T-helper 2 cell treated with Interferon-gamma antibody and Interleukin-4, amounts not matched to agents 5 μg/mL and 100 μg/mL, for 36 hours (primary cell): ENCODE measurements at regions not wholly inside any gene's neighbourhood (a gene's known extent, or its start where the extent isn't known, plus 50 kb on each side); places are given as distances from the start of the nearest gene placed in this dataset.

Experiments
- DNase-seq: peaks from one replicate; pipeline ENCODE4 v3.0.0; 2021; ENCODE audit warnings: low spot score
- H3K27ac Mint-ChIP-seq: one replicate; pipeline ENCODE4 v1.8.0; 2021; ENCODE audit warnings: mild to moderate bottlenecking, mixed read lengths
- H3K27me3 Mint-ChIP-seq: one replicate; pipeline ENCODE4 v1.8.0; 2021; ENCODE audit warnings: low read depth, mixed read lengths
- H3K36me3 Mint-ChIP-seq: one replicate; pipeline ENCODE4 v1.8.0; 2021; ENCODE audit warnings: low read depth, mixed read lengths
- H3K4me1 Mint-ChIP-seq: one replicate; pipeline ENCODE4 v1.8.0; 2021; ENCODE audit warnings: low read depth, mixed read lengths
- H3K4me3 Mint-ChIP-seq: one replicate; pipeline ENCODE4 v1.8.0; 2022; ENCODE audit warnings: mild to moderate bottlenecking, moderate library complexity, mixed read lengths
- H3K9me3 Mint-ChIP-seq: one replicate; pipeline ENCODE4 v1.8.0; 2021; ENCODE audit warnings: mixed read lengths

DNA sequence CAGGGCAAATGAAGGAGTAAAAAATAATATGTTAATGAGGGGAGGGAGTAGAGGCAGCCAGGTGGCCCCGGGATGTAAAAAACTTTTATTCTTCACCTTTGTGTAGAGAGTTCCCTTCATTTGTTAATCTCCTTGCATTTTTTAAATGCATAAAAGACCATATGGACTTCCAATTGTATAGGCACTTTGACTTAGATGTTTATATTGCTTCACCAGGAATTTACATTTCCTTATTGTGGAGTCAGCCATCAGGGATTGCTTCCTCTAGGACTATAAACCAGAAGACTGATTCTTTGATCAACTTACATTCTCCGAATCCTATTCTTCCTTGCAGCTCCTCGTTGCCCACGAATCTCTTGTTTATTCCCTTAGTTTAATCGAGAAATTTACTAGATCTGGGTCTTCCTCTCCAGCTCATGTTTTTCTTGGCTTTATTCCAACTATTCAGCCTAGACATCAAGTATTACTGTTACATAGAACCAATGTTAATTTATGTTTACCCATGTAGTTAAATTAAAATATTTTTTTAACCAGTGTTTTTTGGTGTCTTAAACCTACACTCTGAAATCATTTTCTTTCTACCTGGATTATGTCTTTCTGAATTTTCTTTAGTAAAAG is 1187.0 kb upstream of the SLC10A2 start:
- peaks cover 8% of the 10 kb centered on the region for H3K9me3 Mint-ChIP-seq
- no peak for DNase-seq
- no peak overlapping the region for H3K4me3 Mint-ChIP-seq
- no peak overlapping the region for H3K27ac Mint-ChIP-seq
- H3K27me3 Mint-ChIP-seq, result no peaks in the 10 kb centered on the region
- no peaks in the 10 kb centered on the region for H3K4me1 Mint-ChIP-seq
- no peaks in the 10 kb centered on the region for H3K36me3 Mint-ChIP-seq

DNA sequence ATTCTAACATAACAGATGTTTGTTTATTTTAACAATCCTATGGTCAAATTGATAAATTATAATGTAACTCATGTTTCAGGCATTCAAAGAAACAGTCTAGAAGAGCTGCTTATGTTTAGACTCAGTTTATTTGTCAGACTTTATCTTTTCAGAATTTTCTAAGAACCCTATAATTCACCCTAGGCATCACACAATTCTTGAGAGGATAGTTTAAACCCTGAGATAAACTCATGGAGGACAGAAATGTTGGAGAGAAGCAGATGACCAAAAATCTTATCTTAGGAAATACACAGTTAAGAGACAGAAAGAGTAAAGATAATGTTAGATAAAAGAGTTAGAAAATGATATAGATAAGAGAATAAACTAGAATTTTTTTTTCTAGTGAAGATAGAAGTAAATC is 1185.7 kb upstream of the SLC10A2 start:
- H3K27me3 Mint-ChIP-seq, result no peaks in the 10 kb centered on the region
- no peak overlapping the region for H3K4me3 Mint-ChIP-seq
- H3K27ac Mint-ChIP-seq, result no peak overlapping the region
- no peaks in the 10 kb centered on the region for H3K4me1 Mint-ChIP-seq
- peaks cover 5% of the 10 kb centered on the region for H3K9me3 Mint-ChIP-seq
- no peaks in the 10 kb centered on the region for H3K36me3 Mint-ChIP-seq
- DNase-seq, result no peak

DNA sequence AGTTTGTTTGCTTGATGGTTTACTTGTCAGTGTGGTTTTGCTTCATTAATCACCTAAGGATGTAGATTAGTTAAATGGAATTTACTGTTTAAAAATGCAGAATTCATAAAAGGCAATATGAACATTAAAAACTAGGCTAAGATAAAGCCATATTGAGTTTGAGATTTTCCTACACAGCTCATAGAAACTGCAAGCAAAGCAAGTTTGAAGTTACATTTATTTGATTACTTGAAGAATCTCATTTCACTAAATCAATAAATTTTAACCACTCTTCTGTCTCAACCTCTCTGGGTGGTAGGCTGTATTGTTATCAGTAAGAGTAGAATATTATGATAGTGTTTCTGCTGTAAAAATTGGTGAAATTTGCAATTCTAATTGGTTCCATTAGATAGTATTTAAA is 1180.7 kb upstream of the SLC10A2 start:
- Mint-ChIP-seq H3K4me1 (no peaks in the 10 kb centered on the region), H3K27me3 (no peaks in the 10 kb centered on the region), H3K27ac (no peak overlapping the region), H3K9me3 (no peaks in the 10 kb centered on the region), H3K36me3 (no peaks in the 10 kb centered on the region), H3K4me3 (no peak overlapping the region)
- no peak for DNase-seq

DNA sequence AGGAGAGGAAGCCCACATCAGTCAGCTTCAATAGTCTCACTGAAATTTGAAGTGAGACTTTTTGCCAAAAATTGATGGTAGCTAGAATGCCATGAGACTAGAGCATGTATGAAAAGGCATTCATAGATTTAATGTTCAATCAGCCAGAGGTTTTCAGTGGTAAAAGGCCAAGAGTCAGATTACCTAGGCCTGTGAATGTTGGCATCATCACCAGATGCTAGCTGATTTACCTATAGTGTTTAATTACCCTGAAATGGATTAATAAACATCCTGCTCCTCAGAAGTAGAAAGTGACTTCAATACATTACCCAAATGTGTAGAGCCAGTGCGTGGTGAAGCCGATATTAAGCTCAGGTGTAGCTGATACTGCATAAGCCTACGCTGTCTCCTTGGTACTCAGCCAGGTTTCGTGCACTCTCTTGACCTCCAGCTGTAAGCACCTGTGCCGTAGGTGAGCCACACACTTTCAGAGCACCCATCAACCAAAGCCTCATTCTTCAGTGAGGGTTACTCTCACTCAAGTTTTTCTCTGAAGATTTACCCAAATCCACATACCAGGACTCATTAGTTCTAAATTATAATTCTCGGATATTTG is 1140.3 kb upstream of the SLC10A2 start:
- no peaks in the 10 kb centered on the region for H3K27me3 Mint-ChIP-seq
- H3K36me3 Mint-ChIP-seq, result no peaks in the 10 kb centered on the region
- no peak for DNase-seq
- no peaks in the 10 kb centered on the region for H3K4me1 Mint-ChIP-seq
- H3K4me3 Mint-ChIP-seq, result no peak overlapping the region
- no peak overlapping the region for H3K27ac Mint-ChIP-seq
- H3K9me3 Mint-ChIP-seq, result peaks cover 19% of the 10 kb centered on the region

DNA sequence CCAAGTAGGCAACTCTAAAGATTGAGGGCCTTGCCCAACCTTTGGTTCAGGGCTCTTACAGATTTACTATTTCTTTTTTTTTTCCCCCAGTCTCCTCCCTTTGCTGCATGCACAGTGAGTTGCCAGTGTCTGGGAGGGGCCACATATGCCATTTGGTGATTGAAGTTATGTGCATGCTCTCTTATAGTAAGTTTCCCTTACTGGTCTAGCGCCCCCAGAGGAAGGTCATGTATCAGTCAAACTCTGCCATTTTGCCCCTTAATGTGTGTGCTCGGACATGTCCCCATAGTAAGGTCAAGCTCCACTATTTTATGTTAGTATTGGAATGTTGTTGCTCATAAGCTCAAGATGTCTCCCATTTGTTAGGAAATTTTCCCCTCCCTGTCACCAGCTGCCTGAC is 1138.0 kb upstream of the SLC10A2 start:
- H3K4me1 Mint-ChIP-seq, result no peaks in the 10 kb centered on the region
- H3K27ac Mint-ChIP-seq, result no peak overlapping the region
- H3K36me3 Mint-ChIP-seq, result no peaks in the 10 kb centered on the region

DNA sequence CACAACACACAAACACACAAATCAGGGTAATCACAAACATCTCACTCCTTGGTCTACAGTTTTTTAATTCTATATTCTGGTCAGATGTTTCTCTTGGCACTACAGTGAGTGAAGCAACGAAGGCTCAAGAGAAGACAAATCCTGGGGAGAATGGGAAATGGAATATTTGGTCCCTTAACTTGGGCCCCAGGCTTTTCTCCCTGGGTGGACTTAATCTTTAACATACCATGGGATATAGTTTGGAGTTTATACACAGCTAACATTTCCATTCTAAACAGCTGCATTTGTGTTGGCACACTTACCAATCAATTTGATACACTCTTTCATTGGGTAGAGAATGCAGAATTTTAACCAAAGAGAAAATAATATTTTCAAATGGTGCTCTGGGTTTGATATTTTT is 1132.6 kb upstream of the SLC10A2 start:
- no peak overlapping the region for H3K4me3 Mint-ChIP-seq
- DNase-seq, result no peak
- H3K9me3 Mint-ChIP-seq, result peaks cover 13% of the 10 kb centered on the region
- H3K4me1 Mint-ChIP-seq, result no peaks in the 10 kb centered on the region
- H3K27me3 Mint-ChIP-seq, result no peaks in the 10 kb centered on the region
- no peak overlapping the region for H3K27ac Mint-ChIP-seq
- no peaks in the 10 kb centered on the region for H3K36me3 Mint-ChIP-seq

More for the DNA sequence above, 1138.0 kb upstream of the SLC10A2 start:
- H3K4me3 Mint-ChIP-seq, result no peak overlapping the region
- H3K27me3 Mint-ChIP-seq, result no peaks in the 10 kb centered on the region
- H3K9me3 Mint-ChIP-seq, result peaks cover 19% of the 10 kb centered on the region
- no peak for DNase-seq

DNA sequence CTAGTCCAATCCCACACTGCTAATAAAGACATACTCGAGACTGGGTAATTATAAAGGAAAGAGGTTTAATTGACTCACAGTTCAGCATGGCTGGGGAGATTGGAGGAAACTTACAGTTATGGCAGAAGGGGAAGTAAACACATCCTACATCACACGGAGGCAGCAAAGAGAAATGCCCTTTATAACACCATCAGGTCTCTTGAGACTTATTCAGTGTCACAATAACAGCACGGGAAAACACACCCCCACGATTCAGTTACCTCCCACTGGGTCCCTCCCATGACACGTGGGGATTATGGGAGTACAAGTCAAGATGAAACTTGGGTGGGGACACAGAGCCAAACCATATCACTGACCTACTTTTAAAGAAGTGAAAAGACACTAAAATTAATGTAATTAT is 1130.4 kb upstream of the SLC10A2 start:
- Mint-ChIP-seq H3K27me3 (no peaks in the 10 kb centered on the region), H3K9me3 (peaks cover 10% of the 10 kb centered on the region), H3K27ac (no peak overlapping the region), H3K4me3 (no peak overlapping the region), H3K4me1 (no peaks in the 10 kb centered on the region), H3K36me3 (no peaks in the 10 kb centered on the region)
- DNase-seq, result no peak

DNA sequence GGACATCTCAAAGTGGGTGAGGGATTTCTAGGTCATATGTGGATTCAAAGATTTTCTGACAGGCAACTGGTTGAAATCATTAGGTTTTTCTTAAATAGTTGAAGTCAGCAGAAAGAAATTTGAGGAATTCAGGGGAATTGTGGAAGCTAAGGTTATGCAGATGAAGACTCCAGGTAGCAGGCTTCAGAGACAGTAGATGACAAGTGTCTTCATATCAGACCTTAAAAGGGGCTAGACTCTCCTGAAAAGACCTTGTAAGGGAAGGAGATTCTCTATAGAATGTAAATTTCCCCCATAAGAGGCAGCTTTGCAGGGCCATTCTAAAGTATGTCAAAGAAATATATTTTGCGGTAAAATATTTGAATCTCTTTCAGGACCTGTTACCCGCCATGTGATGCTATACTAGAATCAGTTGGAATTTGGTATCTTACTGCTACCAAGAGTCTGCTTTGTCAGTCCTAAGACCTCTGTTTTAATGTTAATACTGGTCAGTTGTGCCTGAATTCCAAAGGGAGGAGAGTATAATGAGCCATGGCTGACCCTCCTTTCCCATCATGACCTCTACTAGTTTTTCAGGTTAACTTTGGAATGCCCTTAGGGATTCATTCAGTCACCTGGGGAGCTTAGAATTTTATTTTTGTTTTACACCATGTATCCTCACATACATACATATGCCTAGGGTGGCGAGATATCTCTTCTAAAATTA is 1115.5 kb upstream of the SLC10A2 start:
- Mint-ChIP-seq H3K27ac (no peak overlapping the region), H3K27me3 (no peaks in the 10 kb centered on the region), H3K4me3 (no peak overlapping the region), H3K4me1 (no peaks in the 10 kb centered on the region), H3K36me3 (no peaks in the 10 kb centered on the region), H3K9me3 (no peaks in the 10 kb centered on the region)
- DNase-seq, result no peak

DNA sequence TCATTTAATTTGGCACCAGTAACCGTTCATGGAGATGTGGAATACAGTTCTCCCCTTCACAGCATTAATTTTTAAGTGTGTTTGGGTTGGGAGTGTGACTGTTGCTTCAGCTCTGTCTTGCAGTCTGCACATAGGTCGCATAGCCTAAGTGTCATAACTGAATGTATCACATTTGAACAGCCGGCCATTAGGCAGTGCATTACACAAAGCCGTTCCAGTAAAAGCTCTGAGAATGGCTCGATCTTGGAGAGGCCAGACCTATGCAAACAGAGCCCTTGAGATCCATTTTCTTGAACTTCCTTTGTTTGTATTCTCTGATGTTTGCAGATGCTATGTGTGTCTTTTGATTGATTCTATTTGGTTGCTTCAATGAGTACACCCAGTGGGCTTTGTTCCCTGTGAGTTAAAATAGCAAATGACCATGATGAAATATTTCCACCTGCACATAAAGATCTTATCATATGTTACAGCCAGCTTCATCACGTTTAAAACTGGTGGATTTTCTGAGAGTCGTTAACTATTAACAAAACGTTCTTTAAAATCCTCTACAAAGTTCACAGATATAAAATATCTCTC is 1104.9 kb upstream of the SLC10A2 start:
- Mint-ChIP-seq H3K36me3 (no peaks in the 10 kb centered on the region), H3K27me3 (no peaks in the 10 kb centered on the region), H3K27ac (no peak overlapping the region), H3K4me3 (no peak overlapping the region), H3K9me3 (peaks cover 7% of the 10 kb centered on the region), H3K4me1 (no peaks in the 10 kb centered on the region)
- DNase-seq, result no peak

DNA sequence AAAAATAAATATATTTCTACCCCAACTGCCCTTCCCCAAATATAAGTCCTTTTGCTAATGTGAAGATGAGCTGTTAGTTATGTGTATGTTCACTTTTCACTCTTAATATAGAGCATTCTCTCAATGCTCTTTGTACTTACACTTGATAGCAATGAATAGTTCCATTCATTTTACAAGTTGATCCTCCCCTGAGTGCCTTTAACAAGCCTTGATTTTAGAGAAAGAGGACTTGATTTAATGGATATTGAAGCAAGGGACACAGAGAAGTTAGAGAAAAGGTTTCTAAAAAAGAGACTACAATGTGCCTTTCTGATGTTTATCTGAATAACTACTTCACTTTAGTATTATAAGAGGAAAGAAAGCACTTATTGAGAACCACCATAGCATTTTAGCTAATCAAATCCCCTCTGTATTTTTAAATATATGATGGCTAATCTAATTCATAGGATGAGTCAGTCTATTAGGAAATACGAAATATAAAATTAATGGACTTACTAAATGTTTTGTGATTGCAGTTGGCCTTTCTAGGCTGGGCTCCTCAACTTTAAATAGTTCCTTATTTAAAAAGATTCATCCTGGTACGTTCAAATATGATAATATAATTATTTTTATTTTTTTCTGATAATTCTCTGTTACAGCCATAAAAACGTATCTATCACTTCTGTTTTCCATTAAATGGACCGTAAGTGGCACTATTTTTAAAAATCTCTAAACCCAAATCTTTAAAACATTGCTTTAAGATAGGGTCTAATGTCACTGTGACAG is 1097.8 kb upstream of the SLC10A2 start:
- no peaks in the 10 kb centered on the region for H3K9me3 Mint-ChIP-seq

DNA sequence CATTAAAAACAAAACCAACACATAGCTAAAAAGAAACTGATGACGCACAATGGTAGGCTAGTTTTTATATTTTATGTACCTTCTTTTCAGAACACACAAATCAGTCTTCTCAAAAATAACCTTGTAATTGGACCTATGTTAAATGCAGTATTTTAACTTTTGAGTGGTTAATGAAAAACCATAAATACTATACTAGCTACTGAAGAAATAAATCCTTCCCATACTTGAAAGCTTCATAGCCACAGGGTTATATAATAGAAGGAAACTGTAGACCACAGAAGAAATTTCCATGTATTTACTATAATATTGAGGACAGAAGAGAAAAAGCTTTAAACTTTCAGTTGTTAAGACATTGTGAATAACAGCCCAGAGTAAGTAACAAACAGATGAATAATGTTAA is 1094.3 kb upstream of the SLC10A2 start:
- H3K9me3 Mint-ChIP-seq, result no peaks in the 10 kb centered on the region
- H3K36me3 Mint-ChIP-seq, result no peaks in the 10 kb centered on the region
- H3K4me3 Mint-ChIP-seq, result no peak overlapping the region
- no peak for DNase-seq
- H3K27ac Mint-ChIP-seq, result no peak overlapping the region
- no peaks in the 10 kb centered on the region for H3K4me1 Mint-ChIP-seq
- H3K27me3 Mint-ChIP-seq, result no peaks in the 10 kb centered on the region

More for the DNA sequence above, 1097.8 kb upstream of the SLC10A2 start:
- no peaks in the 10 kb centered on the region for H3K36me3 Mint-ChIP-seq
- H3K27ac Mint-ChIP-seq, result no peak overlapping the region
- H3K4me3 Mint-ChIP-seq, result no peak overlapping the region
- no peaks in the 10 kb centered on the region for H3K27me3 Mint-ChIP-seq
- H3K4me1 Mint-ChIP-seq, result no peaks in the 10 kb centered on the region
- DNase-seq, result no peak

DNA sequence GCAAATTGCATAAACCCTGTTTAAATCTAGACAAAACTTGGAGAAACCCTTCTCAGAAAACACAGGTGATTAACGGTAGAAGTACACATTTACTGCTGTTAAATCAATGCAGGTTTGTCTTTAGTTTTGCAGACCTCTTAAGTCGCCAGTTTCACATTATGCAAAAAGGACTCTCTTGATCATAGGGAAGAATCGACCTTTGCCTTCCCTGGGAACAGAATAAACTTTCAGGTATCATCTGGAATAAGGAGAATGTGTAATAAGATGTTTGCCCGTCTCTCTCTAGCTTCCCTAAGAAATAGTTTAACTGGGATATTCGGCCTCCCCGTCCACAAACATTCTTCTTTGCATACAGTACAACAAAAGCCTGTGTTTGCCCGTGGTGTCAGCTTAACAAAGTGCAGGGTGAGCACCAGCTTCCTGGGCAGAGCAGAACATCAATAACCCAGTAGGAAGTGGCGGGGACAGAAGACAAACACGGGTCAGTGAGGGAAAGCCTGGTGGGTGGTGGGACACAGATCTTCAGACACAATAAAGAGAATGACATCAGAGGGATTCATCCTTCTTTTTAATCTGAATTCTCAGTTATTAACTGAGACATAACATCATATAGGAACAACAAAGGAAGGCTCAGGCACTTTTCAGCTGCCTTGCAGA is 1077.7 kb upstream of the SLC10A2 start:
- H3K27me3 Mint-ChIP-seq, result no peaks in the 10 kb centered on the region
- no peak overlapping the region for H3K4me3 Mint-ChIP-seq
- peaks cover 8% of the 10 kb centered on the region for H3K9me3 Mint-ChIP-seq
- no peaks in the 10 kb centered on the region for H3K36me3 Mint-ChIP-seq
- H3K27ac Mint-ChIP-seq, result no peak overlapping the region
- no peak for DNase-seq
- H3K4me1 Mint-ChIP-seq, result no peaks in the 10 kb centered on the region

DNA sequence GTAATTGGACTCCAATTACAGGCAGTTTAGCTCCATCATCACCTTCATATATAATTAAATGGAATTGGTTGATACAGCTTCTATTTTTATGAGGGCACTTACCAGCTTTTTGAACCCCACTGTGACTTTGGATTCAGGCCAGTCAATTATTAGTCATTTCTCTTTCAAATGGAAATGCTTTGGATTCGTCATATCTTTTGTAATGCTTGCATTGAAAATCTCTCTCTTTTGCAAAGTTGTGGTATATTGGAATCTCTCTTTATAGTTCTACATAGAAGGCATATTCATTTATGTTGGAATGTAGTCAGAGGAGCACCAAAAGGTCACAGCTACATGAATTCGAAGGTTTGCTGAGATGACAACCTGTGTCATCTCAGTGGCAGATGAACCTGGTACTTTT is 1074.3 kb upstream of the SLC10A2 start:
- Mint-ChIP-seq H3K4me3 (no peak overlapping the region), H3K36me3 (no peaks in the 10 kb centered on the region), H3K4me1 (no peaks in the 10 kb centered on the region), H3K27me3 (no peaks in the 10 kb centered on the region), H3K27ac (no peak overlapping the region), H3K9me3 (peaks cover 8% of the 10 kb centered on the region)
- DNase-seq, result no peak
